ENCODE measurements at regions not wholly inside any gene's neighbourhood (a gene's known extent, or its start where the extent isn't known, plus 50 kb on each side); places are given as distances from the start of the nearest gene placed in this dataset.
A peak's percentile ranks its signal among the peaks of the same experiment; 100 is the strongest.
"Not testable (repeated sequence)": the region's sequence is repeated elsewhere in the genome, so short reads cannot be mapped to it uniquely, and the experiment has no call there.

- H3K27ac Mint-ChIP-seq, H3K4me1 Mint-ChIP-seq, H3K4me3 Mint-ChIP-seq, DNase-seq, H3K36me3 Mint-ChIP-seq, H3K9me3 Mint-ChIP-seq, H3K27me3 Mint-ChIP-seq: not testable (repeated sequence)
Observed at GRCh38 chr2:158866082-158866481, 71.0 kb downstream of the DAPL1 start.

GRCh38 chr2:158867531-158868191 is 72.5 kb downstream of the DAPL1 start:
- H3K36me3 Mint-ChIP-seq, H3K4me3 Mint-ChIP-seq, H3K9me3 Mint-ChIP-seq, H3K27me3 Mint-ChIP-seq, DNase-seq, H3K4me1 Mint-ChIP-seq, H3K27ac Mint-ChIP-seq: not testable (repeated sequence)

GRCh38 chr2:158868386-158868785 is 73.3 kb downstream of the DAPL1 start:
- H3K27ac Mint-ChIP-seq, H3K9me3 Mint-ChIP-seq, H3K27me3 Mint-ChIP-seq, DNase-seq, H3K36me3 Mint-ChIP-seq, H3K4me1 Mint-ChIP-seq, H3K4me3 Mint-ChIP-seq: not testable (repeated sequence)

GRCh38 chr2:158869122-158869521 is 74.0 kb downstream of the DAPL1 start:
- not testable (repeated sequence) for H3K9me3 Mint-ChIP-seq, DNase-seq, H3K27ac Mint-ChIP-seq, H3K4me3 Mint-ChIP-seq, H3K36me3 Mint-ChIP-seq, H3K27me3 Mint-ChIP-seq, H3K4me1 Mint-ChIP-seq

GRCh38 chr2:158869609-158870008 is 74.5 kb downstream of the DAPL1 start:
- not testable (repeated sequence) for H3K27me3 Mint-ChIP-seq, H3K9me3 Mint-ChIP-seq, DNase-seq, H3K36me3 Mint-ChIP-seq, H3K4me1 Mint-ChIP-seq, H3K4me3 Mint-ChIP-seq, H3K27ac Mint-ChIP-seq

DNA sequence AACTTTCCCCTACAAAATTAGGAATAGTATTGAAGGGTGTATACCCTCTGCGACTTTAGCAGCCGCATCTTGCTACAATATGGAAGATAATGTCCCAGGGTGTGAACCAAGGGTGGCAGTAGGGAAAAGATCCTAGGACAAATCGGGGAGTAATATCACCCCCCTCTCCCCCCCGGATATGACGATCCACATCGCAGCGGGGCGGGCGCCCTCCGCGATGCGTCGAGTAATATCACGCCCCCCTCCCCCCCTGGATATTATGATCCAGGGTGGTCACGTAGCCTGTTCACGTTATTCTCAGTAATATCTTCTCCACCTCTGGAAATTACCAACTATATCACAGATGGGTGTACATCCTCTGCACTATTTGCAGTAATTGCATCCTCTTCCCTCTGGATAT is 82.9 kb downstream of the DAPL1 start:
- H3K27ac Mint-ChIP-seq = no peak overlapping the region
- no peaks in the 10 kb centered on the region for H3K36me3 Mint-ChIP-seq
- no peaks in the 10 kb centered on the region for H3K4me1 Mint-ChIP-seq
- no peak for DNase-seq
- H3K4me3 Mint-ChIP-seq = no peak overlapping the region
- peaks cover 3% of the 10 kb centered on the region for H3K27me3 Mint-ChIP-seq
- H3K9me3 Mint-ChIP-seq = no peaks in the 10 kb centered on the region

GRCh38 chr2:158879229-158879903 is 84.2 kb downstream of the DAPL1 start:
- Mint-ChIP-seq H3K9me3 (no peaks in the 10 kb centered on the region), H3K36me3 (no peaks in the 10 kb centered on the region), H3K27ac (no peak overlapping the region), H3K4me1 (no peaks in the 10 kb centered on the region), H3K4me3 (no peak overlapping the region), H3K27me3 (peaks cover 3% of the 10 kb centered on the region)
- DNase-seq = no peak

GRCh38 chr2:158882297-158882696 is 86.1 kb upstream of the TANC1 start:
- no peak for DNase-seq

DNA sequence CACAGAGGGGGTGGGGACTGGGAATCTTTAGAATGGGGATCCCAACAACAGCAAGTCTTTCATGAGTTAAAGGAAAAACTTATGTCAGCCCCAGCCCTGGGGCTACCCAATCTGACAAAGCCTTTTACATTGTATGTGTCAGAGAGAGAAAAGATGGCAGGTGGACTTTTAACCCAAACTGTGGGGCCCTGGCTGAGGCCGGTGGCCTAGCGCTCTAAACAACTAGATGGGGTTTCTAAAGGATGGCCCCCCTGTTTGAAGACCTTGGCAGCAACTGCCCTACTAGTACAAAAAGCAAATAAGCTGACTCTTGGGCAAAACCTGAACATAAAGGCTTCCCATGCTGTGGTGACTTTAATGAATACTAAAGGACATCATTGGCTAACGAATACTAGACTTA is 83.9 kb upstream of the TANC1 start:
- H3K9me3 Mint-ChIP-seq, H3K4me3 Mint-ChIP-seq, H3K27ac Mint-ChIP-seq, DNase-seq, H3K4me1 Mint-ChIP-seq, H3K36me3 Mint-ChIP-seq, H3K27me3 Mint-ChIP-seq: not testable (repeated sequence)

More at GRCh38 chr2:158882297-158882696, 86.1 kb upstream of the TANC1 start:
- H3K4me3 Mint-ChIP-seq = no peak overlapping the region
- no peaks in the 10 kb centered on the region for H3K9me3 Mint-ChIP-seq
- peaks cover 8% of the 10 kb centered on the region for H3K4me1 Mint-ChIP-seq
- H3K27me3 Mint-ChIP-seq = peaks cover 3% of the 10 kb centered on the region
- no peaks in the 10 kb centered on the region for H3K36me3 Mint-ChIP-seq
- no peak overlapping the region for H3K27ac Mint-ChIP-seq

DNA sequence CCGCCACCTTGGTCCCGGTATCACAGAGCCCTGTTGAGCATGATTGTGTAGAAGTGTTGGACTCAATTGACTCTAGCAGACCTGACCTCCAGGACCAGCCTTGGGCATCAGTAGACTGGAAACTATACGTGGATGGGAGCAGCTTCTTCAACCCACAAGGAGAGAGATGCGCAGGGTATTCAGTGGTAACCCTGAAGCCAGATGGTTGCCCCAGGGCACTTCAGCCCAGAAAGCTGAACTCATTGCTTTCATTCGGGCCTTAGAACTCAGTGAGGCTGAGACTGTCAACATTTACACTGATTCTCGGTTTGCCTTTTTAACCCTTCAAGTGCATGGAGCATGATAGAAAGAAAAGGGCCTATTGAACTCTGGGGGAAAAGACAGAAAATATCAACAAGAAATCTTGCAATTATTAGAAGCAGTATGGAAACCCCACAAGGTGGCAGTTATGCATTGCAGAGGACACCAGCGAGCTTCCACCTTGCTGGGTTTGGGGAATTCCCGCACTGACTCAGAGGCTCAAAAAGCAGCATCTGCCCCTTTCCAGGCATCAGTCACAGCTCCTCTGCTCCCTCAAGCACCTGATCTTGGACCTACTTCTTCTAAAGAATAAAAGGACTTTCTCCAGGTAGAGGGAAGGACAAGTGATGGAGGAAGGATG is 83.3 kb upstream of the TANC1 start:
- H3K9me3 Mint-ChIP-seq, H3K36me3 Mint-ChIP-seq, H3K4me1 Mint-ChIP-seq, H3K4me3 Mint-ChIP-seq, H3K27ac Mint-ChIP-seq, H3K27me3 Mint-ChIP-seq: not testable (repeated sequence)
- DNase-seq = peak; percentile 42

- not testable (repeated sequence) for H3K9me3 Mint-ChIP-seq, H3K4me3 Mint-ChIP-seq
Observed at GRCh38 chr2:158885679-158886050, 82.8 kb upstream of the TANC1 start.

DNA sequence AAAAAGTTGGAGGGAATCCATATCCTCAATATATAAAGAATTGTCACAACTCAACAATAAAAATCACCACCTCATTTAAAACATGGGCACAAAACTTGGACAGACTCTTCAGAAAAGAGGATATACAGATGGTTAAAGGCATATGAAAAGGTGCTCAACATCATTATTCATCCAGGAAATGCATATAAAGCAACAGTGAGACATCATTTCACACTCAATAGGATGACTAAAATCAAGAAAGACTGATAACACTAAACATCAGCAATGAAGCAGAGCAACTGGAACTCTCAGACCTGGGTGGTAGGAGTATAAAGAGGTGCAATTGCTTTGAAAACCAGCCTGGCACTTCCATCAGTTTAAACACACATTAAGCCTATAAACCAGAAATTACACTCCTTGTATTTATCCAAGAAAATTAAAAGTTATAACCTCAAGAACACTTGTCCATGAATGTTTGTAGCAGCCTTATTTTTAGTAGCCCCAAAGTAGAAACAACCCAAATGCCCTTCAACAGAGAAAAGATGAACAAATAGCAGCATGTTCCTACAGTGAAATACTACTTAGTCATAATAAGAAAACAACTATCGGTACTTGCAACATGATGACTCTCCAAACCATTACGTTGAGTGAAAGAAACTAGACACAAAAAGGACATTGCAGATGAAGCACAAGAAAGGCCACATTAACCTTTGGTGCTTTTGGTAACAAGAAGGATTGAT is 79.1 kb upstream of the TANC1 start:
- H3K9me3 Mint-ChIP-seq = no peaks in the 10 kb centered on the region
- peaks cover 8% of the 10 kb centered on the region for H3K4me1 Mint-ChIP-seq
- no peaks in the 10 kb centered on the region for H3K36me3 Mint-ChIP-seq
- H3K4me3 Mint-ChIP-seq = no peak overlapping the region
- no peaks in the 10 kb centered on the region for H3K27me3 Mint-ChIP-seq
- DNase-seq = no peak
- no peak overlapping the region for H3K27ac Mint-ChIP-seq

More at GRCh38 chr2:158885679-158886050, 82.8 kb upstream of the TANC1 start:
- not testable (repeated sequence) for H3K27ac Mint-ChIP-seq, H3K4me1 Mint-ChIP-seq, DNase-seq, H3K27me3 Mint-ChIP-seq, H3K36me3 Mint-ChIP-seq

DNA sequence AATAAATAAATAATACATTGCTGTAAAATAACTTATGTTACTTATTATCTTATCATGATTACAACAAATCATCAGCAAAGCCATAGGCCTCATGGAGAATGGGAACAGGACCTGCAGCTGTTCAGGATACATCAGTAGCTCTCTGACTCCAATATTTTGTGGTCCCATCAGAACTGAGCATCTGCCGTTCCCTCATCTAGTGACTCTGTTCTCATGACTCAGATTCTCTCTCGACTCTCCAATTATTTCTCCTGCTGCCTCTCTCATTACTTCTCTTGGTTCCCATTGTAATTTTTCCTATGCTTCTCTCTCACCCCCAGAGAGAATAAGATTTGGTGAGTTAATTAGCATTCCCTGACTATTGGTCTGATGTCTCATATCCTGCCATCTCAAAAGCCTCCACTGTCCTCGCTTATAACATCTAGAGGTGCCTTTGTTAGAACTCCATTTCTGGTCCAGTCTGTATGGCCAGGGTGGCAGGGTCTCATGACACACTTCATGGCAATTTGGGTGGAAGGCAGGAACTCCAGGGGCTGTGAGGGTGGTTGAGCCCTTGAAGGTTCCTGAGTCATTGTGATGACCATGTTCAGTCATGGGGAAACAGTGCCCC is 78.0 kb upstream of the TANC1 start:
- H3K4me3 Mint-ChIP-seq = no peak overlapping the region
- H3K27ac Mint-ChIP-seq = no peak overlapping the region
- DNase-seq = no peak
- peaks cover 2% of the 10 kb centered on the region for H3K4me1 Mint-ChIP-seq
- H3K9me3 Mint-ChIP-seq = no peaks in the 10 kb centered on the region
- no peaks in the 10 kb centered on the region for H3K36me3 Mint-ChIP-seq
- H3K27me3 Mint-ChIP-seq = no peaks in the 10 kb centered on the region

DNA sequence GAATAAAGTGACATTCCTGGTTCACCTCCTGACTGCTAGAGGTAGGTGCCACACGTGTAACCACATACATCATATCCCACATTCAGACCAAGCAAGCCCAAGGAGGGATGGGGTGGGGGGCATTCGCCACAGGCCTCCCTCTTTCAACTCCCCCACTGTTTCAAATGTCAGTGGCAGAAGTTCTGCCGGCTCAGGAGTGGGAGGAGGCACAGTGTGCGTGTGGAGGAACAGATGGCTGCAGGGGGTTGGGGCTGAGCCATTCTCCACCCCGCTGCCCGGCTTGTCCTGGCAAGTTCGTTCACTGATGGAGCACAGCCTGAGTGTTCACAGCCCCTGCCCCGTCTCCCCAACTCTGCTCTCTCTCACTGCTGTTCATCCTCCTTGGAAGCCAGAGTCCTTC is 75.4 kb upstream of the TANC1 start:
- Mint-ChIP-seq H3K27ac (no peak overlapping the region), H3K4me1 (no peaks in the 10 kb centered on the region), H3K27me3 (no peaks in the 10 kb centered on the region), H3K36me3 (no peaks in the 10 kb centered on the region), H3K9me3 (no peaks in the 10 kb centered on the region), H3K4me3 (no peak overlapping the region)
- no peak for DNase-seq

GRCh38 chr2:158893474-158893873 is 75.0 kb upstream of the TANC1 start:
- no peak overlapping the region for H3K27ac Mint-ChIP-seq
- no peak for DNase-seq
- H3K4me1 Mint-ChIP-seq = no peaks in the 10 kb centered on the region
- no peak overlapping the region for H3K4me3 Mint-ChIP-seq
- H3K27me3 Mint-ChIP-seq = no peaks in the 10 kb centered on the region
- no peaks in the 10 kb centered on the region for H3K9me3 Mint-ChIP-seq
- H3K36me3 Mint-ChIP-seq = no peaks in the 10 kb centered on the region

All from activated naive CD8-positive, alpha-beta T cell treated with anti-CD3 and anti-CD28 coated beads for 36 hours (primary cell).